ENCODE measurements at regions not wholly inside any gene's neighbourhood (a gene's known extent, or its start where the extent isn't known, plus 50 kb on each side); places are given as distances from the start of the nearest gene placed in this dataset.
"Not testable (repeated sequence)": the region's sequence is repeated elsewhere in the genome, so short reads cannot be mapped to it uniquely, and the experiment has no call there.

- 87 to 89% (median 89%) methylated on average over 10 of the region's 10 CpGs for WGBS, 3 donors
- no peak overlapping the region for H3K27ac ChIP-seq (ENCODE audit: low read depth, low read length)
Observed at GRCh38 chr20:19913927-19914614, 103.1 kb upstream of the NAA20 start.

GRCh38 chr20:19915111-19915798 lies 101.9 kb upstream of the NAA20 start:
- no peak overlapping the region for H3K27ac ChIP-seq (ENCODE audit: low read depth, low read length)
- 31 to 82% (median 35%) methylated on average over 6 of the region's 6 CpGs for WGBS, 3 donors

GRCh38 chr20:19916531-19917485 lies 100.4 kb upstream of the NAA20 start:
- no peak overlapping the region for H3K27ac ChIP-seq (ENCODE audit: low read depth, low read length)
- WGBS, 3 donors: 77 to 79% (median 77%) methylated on average over 12 of the region's 12 CpGs

- WGBS, 3 donors: 59 to 67% (median 66%) methylated on average over 5 of the region's 5 CpGs
Observed at GRCh38 chr20:19918965-19919329, 98.2 kb upstream of the NAA20 start.

GRCh38 chr20:19920381-19921138 lies 96.6 kb upstream of the NAA20 start:
- no peak overlapping the region for H3K27ac ChIP-seq (ENCODE audit: low read depth, low read length)
- WGBS, 3 donors: 79 to 92% (median 90%) methylated on average over 14 of the region's 14 CpGs

More at GRCh38 chr20:19918965-19919329, 98.2 kb upstream of the NAA20 start:
- H3K27ac ChIP-seq (ENCODE audit: low read depth, low read length): no peak overlapping the region

- no peak overlapping the region for H3K27ac ChIP-seq (ENCODE audit: low read depth, low read length)
- WGBS, 3 donors: 67 to 78% (median 69%) methylated on average over 14 of the region's 14 CpGs
Observed at GRCh38 chr20:19921284-19921793, 95.8 kb upstream of the NAA20 start.

GRCh38 chr20:19921829-19922228 lies 95.3 kb upstream of the NAA20 start:
- 75 to 79% (median 76%) methylated on average over 9 of the region's 9 CpGs for WGBS, 3 donors
- not testable (repeated sequence) for H3K27ac ChIP-seq (ENCODE audit: low read depth, low read length)

GRCh38 chr20:19922716-19923115 lies 94.4 kb upstream of the NAA20 start:
- 65 to 83% (median 71%) methylated on average over 7 of the region's 7 CpGs for WGBS, 3 donors
- no peak overlapping the region for H3K27ac ChIP-seq (ENCODE audit: low read depth, low read length)

GRCh38 chr20:19923762-19924161 lies 93.4 kb upstream of the NAA20 start:
- whole genome bisulfite sequencing, 3 donors: 60 to 65% (median 62%) methylated on average over 3 of the region's 3 CpGs
- no peak overlapping the region for H3K27ac ChIP-seq (ENCODE audit: low read depth, low read length)

- no peak overlapping the region for H3K27ac ChIP-seq (ENCODE audit: low read depth, low read length)
- 69 to 73% (median 73%) methylated on average over 5 of the region's 5 CpGs for WGBS, 3 donors
Observed at GRCh38 chr20:19924255-19924654, 92.9 kb upstream of the NAA20 start.

- 50 to 56% (median 54%) methylated on average over 4 of the region's 4 CpGs for WGBS, 3 donors
- no peak overlapping the region for H3K27ac ChIP-seq (ENCODE audit: low read depth, low read length)
Observed at GRCh38 chr20:19926591-19926990, 90.6 kb upstream of the NAA20 start.

GRCh38 chr20:19928328-19929011 lies 88.7 kb upstream of the NAA20 start:
- WGBS, 3 donors: 66 to 73% (median 72%) methylated on average over 9 of the region's 9 CpGs
- H3K27ac ChIP-seq (ENCODE audit: low read depth, low read length): no peak overlapping the region

- 25 to 90% (median 90%) methylated on average over 1 of the region's 1 CpG for WGBS, 3 donors
Observed at GRCh38 chr20:19929012-19929360, 88.2 kb upstream of the NAA20 start.

GRCh38 chr20:19929481-19930145 lies 87.5 kb upstream of the NAA20 start:
- WGBS, 3 donors: 61 to 75% (median 63%) methylated on average over 7 of the region's 7 CpGs
- H3K27ac ChIP-seq (ENCODE audit: low read depth, low read length): no peak overlapping the region

More at GRCh38 chr20:19929012-19929360, 88.2 kb upstream of the NAA20 start:
- no peak overlapping the region for H3K27ac ChIP-seq (ENCODE audit: low read depth, low read length)

- 61 to 73% (median 61%) methylated on average over 5 of the region's 5 CpGs for WGBS, 3 donors
- no peak overlapping the region for H3K27ac ChIP-seq (ENCODE audit: low read depth, low read length)
Observed at GRCh38 chr20:19930426-19930825, 86.7 kb upstream of the NAA20 start.

GRCh38 chr20:19932170-19932667 lies 84.9 kb upstream of the NAA20 start:
- H3K27ac ChIP-seq (ENCODE audit: low read depth, low read length): no peak overlapping the region

More at GRCh38 chr20:19932170-19932667, 84.9 kb upstream of the NAA20 start:
- 8 to 64% (median 8%) methylated on average over 9 of the region's 9 CpGs for WGBS, 3 donors

Data from adipose tissue (tissue), 3 donors.